Islet of Langerhans (tissue), 1 donor: ENCODE measurements at regions not wholly inside any gene's neighbourhood (a gene's known extent, or its start where the extent isn't known, plus 50 kb on each side); places are given as distances from the start of the nearest gene placed in this dataset.

ENCODE experiments used
- FAIRE-seq: peaks from one replicate; lab custom pipeline; 2011; peaks lifted over from hg19 to GRCh38; lab: Jason Lieb, UNC

DNA sequence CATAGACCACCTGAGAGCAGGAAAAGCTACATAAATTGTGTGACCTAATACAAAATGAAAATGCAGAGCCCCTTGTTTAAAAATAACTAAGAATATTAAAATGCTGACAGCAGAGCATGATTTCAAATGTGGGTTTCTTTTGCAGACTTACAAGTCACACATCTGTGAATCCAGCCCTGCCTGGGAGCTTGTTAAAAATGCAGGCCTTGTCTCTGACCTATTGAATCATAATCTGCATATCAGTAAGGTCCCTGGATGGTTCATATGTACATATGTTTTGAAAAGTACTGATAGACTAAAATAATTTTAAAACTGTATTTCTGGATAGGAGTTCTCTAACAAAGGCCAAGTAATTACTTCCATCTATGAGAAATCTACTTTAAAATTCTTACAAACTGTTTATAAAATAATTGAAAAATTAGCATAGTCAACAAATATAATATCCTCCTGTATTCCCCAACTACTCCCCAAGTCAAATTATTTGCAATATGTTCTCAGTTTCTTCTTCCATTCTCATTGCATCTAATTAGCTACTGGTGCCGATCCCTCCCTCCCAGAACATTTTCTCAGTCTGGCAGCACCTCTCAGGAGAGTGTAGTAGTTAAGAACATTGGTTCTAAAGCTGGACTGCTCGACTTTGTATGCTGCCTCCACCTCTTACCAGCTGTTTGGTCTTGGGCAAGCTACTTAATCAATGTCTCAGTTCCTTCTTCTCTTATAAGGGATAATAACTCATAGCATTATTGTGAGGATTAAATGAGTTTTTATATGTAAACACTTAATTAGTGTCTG, 1040.4 kb upstream of the CDH2 start:
- FAIRE-seq = no peak

DNA sequence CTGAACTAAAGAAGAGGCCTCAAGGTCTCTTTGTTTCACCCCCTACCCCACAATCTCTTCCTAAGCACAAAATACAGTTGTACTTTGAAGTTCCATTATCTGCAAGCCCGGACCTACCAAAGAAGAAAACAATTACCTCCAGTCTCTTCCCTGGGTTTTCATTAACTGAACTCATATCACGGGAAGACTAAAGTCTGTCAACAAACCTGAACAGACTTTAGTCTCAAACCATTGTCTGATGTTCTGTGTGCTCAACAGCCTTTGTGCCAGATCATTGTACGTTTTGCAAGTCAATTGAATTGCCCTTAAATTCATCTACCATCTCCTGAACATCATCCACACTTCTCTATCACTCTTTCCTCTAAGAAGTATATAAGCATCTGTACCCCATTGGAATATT, 1021.9 kb upstream of the CDH2 start:
- no peak for FAIRE-seq

- FAIRE-seq = no peak
These were observed 1019.4 kb upstream of the CDH2 start for GRCh38 chr18:29196307-29196706.

DNA sequence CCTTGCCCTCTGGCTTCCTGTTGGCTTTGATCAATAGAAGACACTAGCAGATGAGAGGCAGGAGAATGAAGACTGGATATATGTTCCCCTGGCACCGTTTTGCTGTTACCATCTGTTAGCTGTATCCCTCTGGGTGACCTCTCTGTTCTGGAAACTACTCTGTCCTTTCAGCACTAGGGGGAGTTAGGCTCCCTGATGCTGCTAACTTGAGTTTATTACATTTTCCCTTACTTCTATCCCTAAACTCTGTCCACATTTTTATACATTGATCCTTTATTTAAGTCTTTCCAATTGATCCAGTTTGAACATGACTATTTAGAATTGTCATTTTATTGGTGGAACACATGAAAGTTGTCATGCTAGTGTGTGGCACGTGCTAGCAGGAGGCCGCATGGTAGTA, 1014.3 kb upstream of the CDH2 start:
- no peak for FAIRE-seq

- FAIRE-seq = no peak
These were observed 1011.8 kb upstream of the CDH2 start for GRCh38 chr18:29188760-29189159.

DNA sequence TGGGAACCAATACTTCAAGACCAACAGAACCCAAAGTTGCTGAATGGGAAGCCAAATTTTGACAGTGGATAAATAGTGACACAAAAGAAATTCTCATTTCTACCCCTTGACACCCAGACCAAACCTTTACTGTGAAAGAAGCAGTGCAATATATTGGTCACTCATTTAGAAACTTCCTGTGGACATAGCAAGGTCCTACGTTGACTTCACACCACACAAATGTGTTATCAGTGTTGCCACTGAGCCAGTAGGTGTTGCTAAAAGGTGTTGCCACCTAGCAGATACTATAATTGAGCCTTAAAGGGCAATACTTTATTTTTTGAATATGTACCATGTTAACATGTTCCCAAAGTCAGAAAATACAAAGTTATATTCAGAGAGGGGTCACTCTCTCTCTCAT, 1008.9 kb upstream of the CDH2 start:
- FAIRE-seq = no peak

GRCh38 chr18:29184654-29185053, 1007.7 kb upstream of the CDH2 start:
- no peak for FAIRE-seq

DNA sequence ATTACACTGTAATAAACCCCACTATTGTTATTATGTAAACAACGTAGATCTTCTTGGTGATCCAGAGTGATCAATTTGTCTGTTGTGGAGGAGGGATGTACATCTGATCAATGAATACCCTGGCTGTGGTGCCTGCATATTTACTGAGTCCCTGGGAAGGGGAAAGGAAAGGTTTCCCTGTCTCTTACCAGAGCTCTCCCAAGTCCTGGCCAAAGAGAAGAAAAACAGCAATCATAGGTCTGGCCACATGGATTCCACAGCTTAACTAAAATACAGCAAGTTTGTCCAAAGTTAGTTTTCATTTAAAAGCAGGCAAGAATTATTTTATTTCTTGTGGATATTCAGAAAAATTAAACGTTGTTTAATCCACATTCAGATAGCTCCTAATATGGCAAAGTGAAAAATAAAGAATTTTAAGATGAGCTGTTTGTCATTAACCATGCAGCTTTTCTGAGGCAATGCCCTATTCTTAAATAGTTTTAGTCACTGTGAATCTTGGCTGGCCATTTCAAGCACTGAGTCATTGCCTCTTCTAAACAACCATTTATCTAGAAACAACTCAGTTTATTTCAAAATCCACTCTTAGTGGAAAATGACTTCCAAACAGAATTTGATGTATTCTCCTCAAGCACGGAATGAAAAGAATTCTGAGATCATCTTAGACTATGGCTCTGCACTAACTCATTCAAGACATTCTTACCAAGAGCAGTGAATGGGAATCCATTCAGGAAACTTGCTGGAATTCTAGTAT, 1004.4 kb upstream of the CDH2 start:
- no peak for FAIRE-seq

- no peak for FAIRE-seq
These were observed 999.8 kb upstream of the CDH2 start for GRCh38 chr18:29176681-29177080.

DNA sequence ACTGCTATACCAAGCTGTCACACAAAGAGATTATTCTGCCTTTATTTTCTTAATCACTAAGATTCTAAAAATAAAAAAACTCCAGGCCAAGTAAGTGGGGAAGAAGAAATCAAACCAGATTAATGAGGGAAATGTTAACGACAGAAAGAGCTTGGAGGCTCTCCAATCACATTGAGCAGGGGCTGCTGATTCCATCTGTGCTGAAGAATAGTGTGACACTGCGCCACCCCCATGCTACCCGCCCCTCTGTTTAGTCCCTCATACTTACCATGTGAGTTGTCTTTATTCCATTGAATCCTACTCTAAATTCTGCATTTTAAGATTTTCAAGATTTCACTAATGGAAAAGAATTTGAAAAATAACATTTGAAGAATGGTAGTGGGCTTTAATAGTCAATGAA, 998.0 kb upstream of the CDH2 start:
- FAIRE-seq = no peak

GRCh38 chr18:29172756-29173067, 995.8 kb upstream of the CDH2 start:
- FAIRE-seq = no peak

GRCh38 chr18:29171892-29172755, 995.2 kb upstream of the CDH2 start:
- FAIRE-seq = no peak

DNA sequence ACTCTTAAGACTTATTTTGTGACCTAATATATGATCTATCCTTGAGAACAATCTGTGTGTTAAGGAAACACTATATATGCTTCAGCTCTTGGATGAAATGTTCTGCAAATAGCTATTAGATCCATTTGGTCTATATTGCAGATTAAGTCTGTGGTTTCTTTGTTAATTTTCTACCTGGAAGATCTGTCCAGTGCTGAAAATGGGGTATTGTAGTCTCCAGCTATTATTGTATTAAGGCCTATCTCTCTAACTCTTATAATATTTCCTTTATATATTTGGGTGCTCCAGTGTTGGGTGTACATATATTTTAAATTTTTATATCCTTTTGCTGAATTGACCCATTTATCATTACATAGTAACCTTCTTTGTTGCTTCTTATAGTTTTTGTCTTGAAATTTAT, 992.7 kb upstream of the CDH2 start:
- no peak for FAIRE-seq

- FAIRE-seq = no peak
These were observed 988.2 kb upstream of the CDH2 start for GRCh38 chr18:29164993-29165599.

DNA sequence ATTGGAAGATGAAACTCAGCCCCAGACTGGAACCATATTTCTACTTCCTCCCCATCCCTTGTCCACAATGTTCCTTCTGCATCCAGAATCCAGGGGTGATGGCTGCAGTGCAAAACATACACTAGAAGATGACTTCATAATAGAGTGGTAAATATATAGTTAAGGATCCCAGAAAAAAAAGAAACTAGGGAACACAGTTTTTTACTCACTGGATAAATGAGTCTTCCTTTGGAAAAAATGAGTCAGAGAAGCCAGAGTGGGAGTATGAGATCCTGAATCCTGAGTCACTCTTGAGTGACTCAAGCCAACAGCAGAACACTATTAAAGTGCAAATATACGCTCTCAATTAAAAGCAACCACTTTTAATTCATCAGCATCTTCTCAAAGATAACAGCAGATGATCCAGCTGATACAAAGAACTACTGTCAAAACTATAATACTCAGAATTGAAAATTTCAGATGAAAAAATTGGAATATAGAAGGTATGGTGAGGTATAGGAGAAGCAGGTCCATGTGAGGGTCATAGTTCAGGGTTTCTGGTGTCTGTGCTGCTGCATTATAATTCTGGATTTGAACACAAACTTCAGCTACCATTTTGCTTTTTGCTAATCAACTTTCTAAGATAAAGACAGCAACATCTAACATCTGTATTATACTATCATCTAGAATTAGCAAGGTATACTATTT, 987.2 kb upstream of the CDH2 start:
- FAIRE-seq = no peak

- FAIRE-seq = no peak
These were observed 986.7 kb upstream of the CDH2 start for GRCh38 chr18:29163596-29163995.

GRCh38 chr18:29161429-29161828, 984.5 kb upstream of the CDH2 start:
- no peak for FAIRE-seq

DNA sequence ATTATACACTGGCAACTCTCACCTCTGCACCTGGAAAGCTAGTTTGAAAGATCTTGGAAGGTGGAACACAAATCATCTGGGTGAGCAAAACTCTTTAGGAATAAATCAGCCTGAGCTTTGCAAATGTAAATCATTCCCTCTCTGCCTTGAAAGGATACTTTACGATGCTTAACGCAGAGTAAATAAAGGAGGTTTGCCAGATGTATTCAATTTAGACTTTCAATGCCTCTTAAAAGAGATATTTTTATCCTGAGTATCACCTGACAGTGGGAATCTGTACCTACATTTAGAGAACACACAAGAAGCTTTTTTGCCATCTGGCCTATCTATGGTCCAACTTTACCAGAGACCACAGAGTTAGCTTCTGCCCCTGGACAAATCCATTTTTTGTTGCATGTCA, 983.2 kb upstream of the CDH2 start:
- no peak for FAIRE-seq

DNA sequence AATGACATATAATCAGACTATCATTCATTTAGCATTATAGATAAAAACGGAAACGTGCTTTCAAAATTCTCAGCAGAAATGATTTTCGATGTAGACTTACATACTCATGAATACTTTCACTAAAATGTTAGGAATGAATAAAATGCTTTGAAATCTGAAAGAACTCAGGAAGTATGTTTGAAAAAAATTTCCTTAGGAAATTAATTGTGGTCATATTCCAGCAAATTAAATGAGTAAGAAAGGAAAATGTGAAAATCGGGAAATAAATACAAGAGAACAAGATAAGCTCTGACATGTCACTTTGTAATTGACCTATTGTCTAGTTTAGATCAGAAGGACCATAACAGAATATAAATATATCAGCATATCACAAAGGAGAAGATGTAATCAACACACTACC, 981.0 kb upstream of the CDH2 start:
- no peak for FAIRE-seq

- no peak for FAIRE-seq
These were observed 980.3 kb upstream of the CDH2 start for GRCh38 chr18:29157057-29157780.

- FAIRE-seq = no peak
These were observed 979.6 kb upstream of the CDH2 start for GRCh38 chr18:29156531-29156930.
